ENCODE measurements at regions not wholly inside any gene's neighbourhood (a gene's known extent, or its start where the extent isn't known, plus 50 kb on each side); places are given as distances from the start of the nearest gene placed in this dataset.

DNA sequence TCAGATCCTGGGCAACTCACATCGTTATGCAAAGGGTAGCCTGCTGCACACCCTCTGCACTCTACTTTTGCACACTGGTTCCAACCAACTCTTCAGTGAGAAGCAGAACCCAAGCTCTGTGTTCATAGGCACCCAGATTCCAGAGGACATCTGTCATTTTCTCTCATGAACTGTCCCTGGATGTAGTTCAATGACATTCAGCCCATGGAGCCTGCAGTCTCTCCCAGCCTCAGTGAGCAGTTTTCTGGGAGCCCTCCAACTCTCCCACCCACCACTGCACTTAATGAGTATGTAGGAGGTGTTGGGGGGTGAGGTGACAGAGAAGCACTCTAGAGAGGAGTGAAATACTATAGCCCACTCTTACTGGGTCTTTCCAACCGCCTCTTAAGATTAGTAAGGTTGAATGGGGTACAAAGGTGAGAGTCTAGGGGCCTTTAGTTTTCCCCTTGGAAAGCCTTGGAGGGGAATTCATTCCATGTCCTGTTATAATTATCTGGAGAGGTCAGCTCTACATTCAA, 58.1 kb upstream of the APOBEC4 start:
- no peak for DNase-seq

DNA sequence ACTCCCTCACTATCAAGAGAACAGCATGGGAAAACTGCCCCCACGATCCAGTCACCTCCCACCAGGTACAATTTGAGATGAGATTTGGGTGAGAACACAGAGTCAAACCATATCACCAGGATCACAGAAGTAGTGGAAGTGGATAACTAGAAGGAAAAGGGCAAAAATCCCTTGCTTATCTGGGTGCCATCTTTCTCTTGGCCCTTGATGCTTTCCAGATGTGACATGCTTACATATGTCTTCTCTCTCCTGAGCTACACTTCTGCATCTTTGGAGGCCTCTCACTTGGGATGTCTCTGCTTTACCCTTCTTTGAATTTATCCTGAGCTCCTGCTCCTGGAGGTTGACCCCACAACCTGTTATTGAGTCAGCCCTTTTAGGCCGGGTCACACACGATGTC, 57.6 kb upstream of the APOBEC4 start:
- no peak for DNase-seq

DNA sequence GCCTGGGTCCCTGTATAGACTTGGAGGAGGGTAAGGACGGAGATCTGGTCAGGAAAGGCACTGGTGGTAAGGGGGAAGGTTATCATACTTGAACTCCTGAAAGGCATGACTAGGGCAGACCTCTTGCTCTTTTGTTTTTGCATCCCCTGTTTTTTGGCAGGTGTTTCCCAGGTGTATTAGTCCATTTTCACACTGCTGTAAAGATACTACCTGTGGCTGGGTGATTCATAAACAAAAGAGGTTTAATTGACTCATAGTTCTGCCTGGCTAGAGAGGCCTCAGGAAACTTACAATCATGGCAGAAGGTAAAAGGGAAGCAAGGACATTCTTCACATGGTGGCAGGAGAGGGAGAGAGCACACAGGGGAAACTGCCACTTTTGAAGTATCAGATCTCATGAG, 57.2 kb upstream of the APOBEC4 start:
- no peak for DNase-seq

- no peak for DNase-seq
Measured at GRCh38 chr1:183704131-183704530, 51.0 kb upstream of the APOBEC4 start.

All from eye (tissue), 1 donor.